SK-N-SH (cell line): ENCODE measurements at regions not wholly inside any gene's neighbourhood (a gene's known extent, or its start where the extent isn't known, plus 50 kb on each side); places are given as distances from the start of the nearest gene placed in this dataset.

Experiments
- CTCF ChIA-PET: fragments of 300-600, 350-600 bp; formaldehyde crosslinking; extraction: SDS; loops from one replicate; lab custom pipeline; 2021; lab: Yijun Ruan, JAX
- POLR2A ChIA-PET: fragments of 350-600 bp; sonication (Branson Sonifier 250); formaldehyde crosslinking; extraction: SDS; loops from one replicate; lab custom pipeline; 2020; ENCODE audit warnings: antibody characterized with exemption, inconsistent platforms; lab: Yijun Ruan, JAX
- DNase-seq: peaks from one replicate; pipeline ENCODE4 v3.0.0; 2012
- H2AFZ ChIP-seq: fragments of 200-600 bp; sonication (generic); 2 replicates; pipeline ENCODE4 v1.8.1; 2016; ENCODE audit warnings: antibody characterized with exemption, mild to moderate bottlenecking, low read depth
- H3F3A ChIP-seq: fragments of 200-600 bp; sonication (generic); replicated peaks from 2 replicates; pipeline ENCODE3; 2016; ENCODE audit warnings: antibody characterized with exemption, mild to moderate bottlenecking; ENCODE audit not compliant: insufficient read depth
- H3K27ac ChIP-seq, 2 experiments: fragments of 200-500 bp in 1 of 2; fragments of 200-600 bp in 1 of 2; sonication (Bioruptor generic) in 1 of 2; sonication (generic), shearing (Covaris generic) in 1 of 2; 2 replicates each; pipeline versions ENCODE4 v1.5.1 to v1.6.1; 2014 to 2016; ENCODE audit warnings: low read depth in 2 of 2, inconsistent platforms in 1 of 2, low read length in 1 of 2, mild to moderate bottlenecking in 1 of 2, mixed read lengths in 1 of 2
- H3K27me3 ChIP-seq: fragments of 200-600 bp; sonication (generic), shearing (Covaris generic); 2 replicates; pipeline ENCODE4 v1.6.1; 2016; ENCODE audit warnings: mixed run types; ENCODE audit not compliant: insufficient read depth
- H3K36me3 ChIP-seq, 2 experiments: fragments of 200-500 bp in 1 of 2; fragments of 200-600 bp in 1 of 2; sonication (Bioruptor generic) in 1 of 2; sonication (generic) in 1 of 2; replicated peaks in 1 of 2; 2 replicates each; pipeline versions ENCODE3 to v1.5.1; 2014 to 2016; ENCODE audit warnings: low read length in 1 of 2, mild to moderate bottlenecking in 1 of 2; ENCODE audit not compliant: insufficient read depth in 2 of 2, control insufficient read depth in 1 of 2
- H3K4me1 ChIP-seq, 2 experiments: fragments of 200-500 bp in 1 of 2; fragments of 200-600 bp in 1 of 2; sonication (Bioruptor generic) in 1 of 2; sonication (generic), shearing (Covaris generic) in 1 of 2; 2 replicates each; pipeline versions ENCODE4 v1.5.1 to v1.6.1; 2014 to 2016; ENCODE audit warnings: low read depth in 1 of 2, low read length in 1 of 2, mixed run types in 1 of 2; ENCODE audit not compliant: insufficient read depth in 2 of 2, control insufficient read depth in 1 of 2
- H3K4me2 ChIP-seq: fragments of 200-600 bp; sonication (generic), shearing (Covaris generic); 2 replicates; pipeline ENCODE4 v1.6.1; 2017; ENCODE audit warnings: mixed run types
- H3K4me3 ChIP-seq, 2 experiments: fragments of 200-500 bp in 1 of 2; fragments of 200-600 bp in 1 of 2; sonication (Bioruptor generic) in 1 of 2; sonication (generic), shearing (Covaris generic) in 1 of 2; 2 replicates each; pipeline versions ENCODE4 v1.5.1 to v1.8.1; 2014 to 2016; ENCODE audit warnings: low read depth in 2 of 2, inconsistent platforms in 1 of 2, low read length in 1 of 2, mild to moderate bottlenecking in 1 of 2, mixed read lengths in 1 of 2, moderate library complexity in 1 of 2
- H3K79me2 ChIP-seq: fragments of 200-600 bp; sonication (generic); 2 replicates; pipeline ENCODE4 v1.8.1; 2017; ENCODE audit warnings: mild to moderate bottlenecking; ENCODE audit not compliant: insufficient read depth
- H3K9ac ChIP-seq: fragments of 200-600 bp; sonication (generic); 2 replicates; pipeline ENCODE4 v1.6.1; 2017; ENCODE audit warnings: mixed run types
- H3K9me2 ChIP-seq: fragments of 200-600 bp; sonication (generic); 2 replicates; pipeline ENCODE4 v1.6.1; 2017; ENCODE audit warnings: mixed run types
- H3K9me3 ChIP-seq: fragments of 200-600 bp; sonication (generic); 2 replicates; pipeline ENCODE4 v1.6.1; 2017; ENCODE audit warnings: mixed run types, mild to moderate bottlenecking, moderate library complexity
- H4K20me1 ChIP-seq: fragments of 200-600 bp; sonication (generic); 2 replicates; pipeline ENCODE4 v1.6.1; 2017; ENCODE audit warnings: mild to moderate bottlenecking, mixed run types; ENCODE audit not compliant: insufficient read depth
- CHD2 ChIP-seq: fragments of 150-350 bp; IDR thresholded peaks from 2 replicates; pipeline ENCODE4 v1.6.1; 2018; ENCODE audit warnings: low read length; ENCODE audit not compliant: partially characterized antibody
- EZH2phosphoT487 ChIP-seq: fragments of 200-600 bp; sonication (generic); IDR thresholded peaks from 2 replicates; pipeline ENCODE4 v1.6.1; 2017; ENCODE audit warnings: low read depth, mixed run types, mild to moderate bottlenecking, antibody characterized with exemption, moderate library complexity, borderline replicate concordance
- FOXJ3 ChIP-seq: sonication (generic); formaldehyde crosslinking; IDR thresholded peaks from 2 replicates; pipeline ENCODE4 v1.5.1; 2020; ENCODE audit warnings: mild to moderate bottlenecking, missing genetic modification reagents
- FOXM1 ChIP-seq: IDR thresholded peaks from 2 replicates; pipeline ENCODE4 v1.4.0; 2012; ENCODE audit warnings: low read depth, mild to moderate bottlenecking
- GABPA ChIP-seq: IDR thresholded peaks from 2 replicates; pipeline ENCODE4 v1.4.0; 2012; ENCODE audit warnings: low read depth, mild to moderate bottlenecking
- GATA2 ChIP-seq: sonication (generic); formaldehyde crosslinking; IDR thresholded peaks from 2 replicates; pipeline ENCODE4 v1.5.0; 2020; ENCODE audit warnings: mild to moderate bottlenecking, missing genetic modification reagents
- MEF2A ChIP-seq: IDR thresholded peaks from 2 replicates; pipeline ENCODE4 v1.4.0; 2012; ENCODE audit warnings: low read depth, borderline replicate concordance
- PBX3 ChIP-seq: IDR thresholded peaks from 2 replicates; pipeline ENCODE4; 2012
- RAD21 ChIP-seq: IDR thresholded peaks from 2 replicates; pipeline ENCODE4 v1.6.1; 2012; ENCODE audit warnings: mild to moderate bottlenecking, low read length
- RXRA ChIP-seq: IDR thresholded peaks from 2 replicates; pipeline ENCODE4 v1.4.0; 2012; ENCODE audit warnings: low read depth, mild to moderate bottlenecking, borderline replicate concordance
- SIN3A ChIP-seq: IDR thresholded peaks from 2 replicates; pipeline ENCODE4 v1.6.1; 2012; ENCODE audit warnings: low read depth, mild to moderate bottlenecking, low read length, moderate library complexity, borderline replicate concordance
- SMC3 ChIP-seq: IDR thresholded peaks from 2 replicates; pipeline ENCODE4 v1.6.1; 2012; ENCODE audit warnings: low read depth, low read length, improper control_type of control experiment
- TAF1 ChIP-seq: IDR thresholded peaks from 2 replicates; pipeline ENCODE4 v1.6.1; 2012; ENCODE audit warnings: low read depth, mild to moderate bottlenecking, low read length, moderate library complexity, borderline replicate concordance
- TCF12 ChIP-seq: IDR thresholded peaks from 2 replicates; pipeline ENCODE4 v1.4.0; 2012
- YY1 ChIP-seq: IDR thresholded peaks from 2 replicates; pipeline ENCODE4 v1.4.0; 2012; ENCODE audit warnings: low read depth, mild to moderate bottlenecking
- WGBS: methylation state at CpG from one replicate; pipeline ENCODE4 v1.1.6; 2017; ENCODE audit warnings: low lambda C conversion rate; 5-methylcytosine and 5-hydroxymethylcytosine counted together
- TF ChIP-seq, protein P1 (sequence below): fragments of 150-350 bp; IDR thresholded peaks from 2 replicates; pipeline ENCODE4 v1.6.1; 2017; ENCODE audit warnings: antibody characterized with exemption, low read length, low read depth, borderline replicate concordance
- TF ChIP-seq, protein P2 (sequence below): fragments of 200-600 bp; sonication (generic); IDR thresholded peaks from 2 replicates; pipeline ENCODE4 v1.6.1; 2017; ENCODE audit warnings: antibody characterized with exemption, mild to moderate bottlenecking, moderate library complexity
- TF ChIP-seq, protein P3 (sequence below): IDR thresholded peaks from 2 replicates; pipeline ENCODE4 v1.4.0; 2012; ENCODE audit warnings: low read depth
- TF ChIP-seq, protein P4 (sequence below): IDR thresholded peaks from 2 replicates; pipeline ENCODE4 v1.6.1; 2012; ENCODE audit warnings: mild to moderate bottlenecking, low read depth, low read length, moderate library complexity

- Histone ChIP-seq H3K27ac (no peak overlapping the region), H3K4me2 (no peak overlapping the region), H3K9me2 (no peaks in the 10 kb centered on the region), H2AFZ (peak overlapping the region; percentile 7; the same call in 1 of the 2 replicates), H3K27me3 (no peaks in the 10 kb centered on the region), H3K36me3 (no peaks in the 10 kb centered on the region), H3K4me3 (no peak overlapping the region), H4K20me1 (no peaks in the 10 kb centered on the region), H3K79me2 (no peaks in the 10 kb centered on the region), H3K4me1 (peaks cover 0 to 12% of the 10 kb centered on the region in 2 experiments; a peak in 2 of 4 replicates), H3K9ac (no peak overlapping the region), H3K9me3 (no peaks in the 10 kb centered on the region), H3F3A (peaks cover 10% of the 10 kb centered on the region)
- POLR2A ChIA-PET = no interaction called here
- CTCF ChIA-PET = no interaction called here
- DNase-seq = no peak
- 93% methylated on average over 3 of the region's 3 CpGs for WGBS
- TF ChIP-seq SMC3 = no peak
- no peak for TF ChIP-seq GABPA
- no peak for TF ChIP-seq SIN3A
- TF ChIP-seq MEF2A = no peak
- no peak for TF ChIP-seq TAF1
- TF ChIP-seq, protein P1, sequence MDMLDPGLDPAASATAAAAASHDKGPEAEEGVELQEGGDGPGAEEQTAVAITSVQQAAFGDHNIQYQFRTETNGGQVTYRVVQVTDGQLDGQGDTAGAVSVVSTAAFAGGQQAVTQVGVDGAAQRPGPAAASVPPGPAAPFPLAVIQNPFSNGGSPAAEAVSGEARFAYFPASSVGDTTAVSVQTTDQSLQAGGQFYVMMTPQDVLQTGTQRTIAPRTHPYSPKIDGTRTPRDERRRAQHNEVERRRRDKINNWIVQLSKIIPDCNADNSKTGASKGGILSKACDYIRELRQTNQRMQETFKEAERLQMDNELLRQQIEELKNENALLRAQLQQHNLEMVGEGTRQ = no peak
- TF ChIP-seq, protein P2, sequence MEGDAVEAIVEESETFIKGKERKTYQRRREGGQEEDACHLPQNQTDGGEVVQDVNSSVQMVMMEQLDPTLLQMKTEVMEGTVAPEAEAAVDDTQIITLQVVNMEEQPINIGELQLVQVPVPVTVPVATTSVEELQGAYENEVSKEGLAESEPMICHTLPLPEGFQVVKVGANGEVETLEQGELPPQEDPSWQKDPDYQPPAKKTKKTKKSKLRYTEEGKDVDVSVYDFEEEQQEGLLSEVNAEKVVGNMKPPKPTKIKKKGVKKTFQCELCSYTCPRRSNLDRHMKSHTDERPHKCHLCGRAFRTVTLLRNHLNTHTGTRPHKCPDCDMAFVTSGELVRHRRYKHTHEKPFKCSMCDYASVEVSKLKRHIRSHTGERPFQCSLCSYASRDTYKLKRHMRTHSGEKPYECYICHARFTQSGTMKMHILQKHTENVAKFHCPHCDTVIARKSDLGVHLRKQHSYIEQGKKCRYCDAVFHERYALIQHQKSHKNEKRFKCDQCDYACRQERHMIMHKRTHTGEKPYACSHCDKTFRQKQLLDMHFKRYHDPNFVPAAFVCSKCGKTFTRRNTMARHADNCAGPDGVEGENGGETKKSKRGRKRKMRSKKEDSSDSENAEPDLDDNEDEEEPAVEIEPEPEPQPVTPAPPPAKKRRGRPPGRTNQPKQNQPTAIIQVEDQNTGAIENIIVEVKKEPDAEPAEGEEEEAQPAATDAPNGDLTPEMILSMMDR = no peak
- TF ChIP-seq, protein P3, sequence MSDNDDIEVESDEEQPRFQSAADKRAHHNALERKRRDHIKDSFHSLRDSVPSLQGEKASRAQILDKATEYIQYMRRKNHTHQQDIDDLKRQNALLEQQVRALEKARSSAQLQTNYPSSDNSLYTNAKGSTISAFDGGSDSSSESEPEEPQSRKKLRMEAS = no peak
- TF ChIP-seq YY1 = no peak
- no peak for TF ChIP-seq RAD21
- no peak for TF ChIP-seq GATA2 (CRISPR knock-in tag)
- TF ChIP-seq PBX3 = no peak
- no peak for TF ChIP-seq TCF12
- TF ChIP-seq, protein P4, sequence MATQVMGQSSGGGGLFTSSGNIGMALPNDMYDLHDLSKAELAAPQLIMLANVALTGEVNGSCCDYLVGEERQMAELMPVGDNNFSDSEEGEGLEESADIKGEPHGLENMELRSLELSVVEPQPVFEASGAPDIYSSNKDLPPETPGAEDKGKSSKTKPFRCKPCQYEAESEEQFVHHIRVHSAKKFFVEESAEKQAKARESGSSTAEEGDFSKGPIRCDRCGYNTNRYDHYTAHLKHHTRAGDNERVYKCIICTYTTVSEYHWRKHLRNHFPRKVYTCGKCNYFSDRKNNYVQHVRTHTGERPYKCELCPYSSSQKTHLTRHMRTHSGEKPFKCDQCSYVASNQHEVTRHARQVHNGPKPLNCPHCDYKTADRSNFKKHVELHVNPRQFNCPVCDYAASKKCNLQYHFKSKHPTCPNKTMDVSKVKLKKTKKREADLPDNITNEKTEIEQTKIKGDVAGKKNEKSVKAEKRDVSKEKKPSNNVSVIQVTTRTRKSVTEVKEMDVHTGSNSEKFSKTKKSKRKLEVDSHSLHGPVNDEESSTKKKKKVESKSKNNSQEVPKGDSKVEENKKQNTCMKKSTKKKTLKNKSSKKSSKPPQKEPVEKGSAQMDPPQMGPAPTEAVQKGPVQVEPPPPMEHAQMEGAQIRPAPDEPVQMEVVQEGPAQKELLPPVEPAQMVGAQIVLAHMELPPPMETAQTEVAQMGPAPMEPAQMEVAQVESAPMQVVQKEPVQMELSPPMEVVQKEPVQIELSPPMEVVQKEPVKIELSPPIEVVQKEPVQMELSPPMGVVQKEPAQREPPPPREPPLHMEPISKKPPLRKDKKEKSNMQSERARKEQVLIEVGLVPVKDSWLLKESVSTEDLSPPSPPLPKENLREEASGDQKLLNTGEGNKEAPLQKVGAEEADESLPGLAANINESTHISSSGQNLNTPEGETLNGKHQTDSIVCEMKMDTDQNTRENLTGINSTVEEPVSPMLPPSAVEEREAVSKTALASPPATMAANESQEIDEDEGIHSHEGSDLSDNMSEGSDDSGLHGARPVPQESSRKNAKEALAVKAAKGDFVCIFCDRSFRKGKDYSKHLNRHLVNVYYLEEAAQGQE = no peak
- no peak for TF ChIP-seq FOXM1
- TF ChIP-seq CHD2 = no peak
- no peak for TF ChIP-seq RXRA
- TF ChIP-seq EZH2phosphoT487 = no peak
- no peak for TF ChIP-seq FOXJ3 (CRISPR knock-in tag)
Observed at GRCh38 chr11:105245781-105246315, 106.3 kb upstream of the CARD18 start.
